CD4-positive, alpha-beta T cell treated with Interleukin-4 for 4 hours (primary cell): ENCODE measurements at regions not wholly inside any gene's neighbourhood (a gene's known extent, or its start where the extent isn't known, plus 50 kb on each side); places are given as distances from the start of the nearest gene placed in this dataset.
"Not testable (repeated sequence)": the region's sequence is repeated elsewhere in the genome, so short reads cannot be mapped to it uniquely, and the experiment has no call there.

ENCODE experiments used
- DNase-seq: peaks from one replicate; pipeline ENCODE4 v3.0.0-alpha.2; 2020

DNA sequence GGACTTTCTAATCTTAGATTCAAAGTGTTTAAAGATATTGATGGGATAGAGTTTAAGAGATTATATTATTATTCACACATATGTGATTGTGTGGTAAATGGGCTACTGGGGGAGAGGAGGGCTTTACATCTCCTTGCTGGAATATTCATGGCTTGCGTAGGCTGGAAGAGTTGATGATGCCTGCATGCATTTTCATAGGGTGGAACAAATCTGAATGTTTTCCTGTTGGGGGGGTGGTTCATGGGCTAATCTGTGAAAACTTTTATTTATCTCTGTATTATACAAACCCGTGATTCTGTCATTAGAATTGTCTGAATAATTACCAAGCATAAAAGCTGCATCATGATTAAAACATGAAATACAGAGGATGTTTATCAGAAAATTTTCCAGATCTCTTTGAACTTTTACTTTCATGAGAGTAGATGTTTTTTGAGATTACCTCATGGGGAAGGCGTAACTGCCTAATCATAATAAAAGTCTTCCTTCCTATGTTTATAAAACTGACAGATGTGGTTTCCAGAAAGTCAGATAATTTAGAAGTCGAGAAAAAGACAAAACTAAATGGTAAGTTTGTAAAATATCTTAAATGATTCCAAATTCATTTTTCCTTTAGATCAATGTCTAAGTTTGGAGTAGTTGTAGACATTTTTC lies 1185.4 kb upstream of the SEMA6A start:
- no peak for DNase-seq

- DNase-seq, result no peak
Measured at GRCh38 chr5:117752403-117752802, 1177.8 kb upstream of the SEMA6A start.

DNA sequence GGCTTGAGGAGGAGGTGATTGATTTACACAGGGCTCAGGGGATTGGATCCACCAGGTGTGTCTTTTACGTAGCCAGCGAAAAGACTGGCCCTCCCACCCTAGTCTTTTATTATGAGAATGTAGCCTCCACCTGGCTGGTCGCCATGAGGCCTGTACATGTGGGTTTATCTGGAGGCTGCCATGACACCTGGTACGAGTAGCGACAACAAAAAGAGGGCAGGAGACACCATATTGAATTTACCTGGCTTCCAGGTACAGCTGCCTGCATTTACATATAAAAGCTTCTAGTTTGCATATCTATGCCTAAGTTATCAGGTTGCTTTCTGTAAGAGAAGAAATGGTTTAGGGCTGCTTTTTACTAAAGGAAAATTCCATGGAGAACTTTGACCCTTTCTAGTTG lies 1173.7 kb upstream of the SEMA6A start:
- no peak for DNase-seq

DNA sequence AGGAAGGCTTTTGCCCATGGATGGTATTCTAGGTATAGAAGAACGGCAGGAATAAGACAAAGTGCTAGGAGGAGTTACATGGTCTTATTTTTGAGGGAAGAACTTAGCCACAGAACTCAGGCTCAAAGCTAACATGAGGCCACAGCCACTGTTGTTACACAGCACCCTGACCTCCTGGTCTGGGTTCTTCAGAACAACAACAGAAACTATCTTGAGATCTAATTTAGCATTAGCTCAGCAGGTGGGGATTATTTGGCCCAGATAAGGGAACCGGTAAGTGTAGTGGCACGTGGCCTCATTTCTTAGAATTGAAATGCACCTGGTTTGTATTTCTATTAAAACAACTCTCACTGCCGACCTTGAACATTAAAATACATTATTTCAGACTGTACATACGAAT lies 1168.7 kb upstream of the SEMA6A start:
- DNase-seq, result no peak

DNA sequence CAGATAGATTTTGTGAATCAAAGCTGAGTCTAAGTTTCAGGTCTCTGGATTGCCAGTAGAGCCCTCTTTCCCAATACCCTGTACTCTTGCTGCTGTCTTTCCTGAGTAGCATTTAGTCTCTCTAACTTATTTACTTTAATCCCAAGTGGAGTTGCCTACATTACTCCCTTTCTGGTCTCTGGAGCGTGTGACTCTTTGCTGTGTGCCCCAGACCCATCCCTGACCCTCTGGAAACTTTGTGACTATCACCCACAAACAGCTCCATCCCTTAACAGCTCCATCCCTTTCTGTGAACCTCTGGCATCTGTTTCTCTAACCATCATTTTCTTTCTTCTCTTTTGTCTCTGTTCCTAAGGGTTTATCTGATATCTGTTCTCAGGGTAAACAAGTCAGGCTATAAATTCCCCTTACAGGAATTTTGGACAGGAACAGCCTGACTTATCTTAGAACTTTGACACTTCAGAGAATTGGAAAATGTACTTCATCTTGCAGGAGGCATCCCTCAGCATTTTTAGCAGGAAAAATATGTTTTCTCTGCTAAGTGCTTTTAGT lies 1167.1 kb upstream of the SEMA6A start:
- no peak for DNase-seq

- DNase-seq, result no peak
Measured at GRCh38 chr5:117740268-117740667, 1165.6 kb upstream of the SEMA6A start.

DNA sequence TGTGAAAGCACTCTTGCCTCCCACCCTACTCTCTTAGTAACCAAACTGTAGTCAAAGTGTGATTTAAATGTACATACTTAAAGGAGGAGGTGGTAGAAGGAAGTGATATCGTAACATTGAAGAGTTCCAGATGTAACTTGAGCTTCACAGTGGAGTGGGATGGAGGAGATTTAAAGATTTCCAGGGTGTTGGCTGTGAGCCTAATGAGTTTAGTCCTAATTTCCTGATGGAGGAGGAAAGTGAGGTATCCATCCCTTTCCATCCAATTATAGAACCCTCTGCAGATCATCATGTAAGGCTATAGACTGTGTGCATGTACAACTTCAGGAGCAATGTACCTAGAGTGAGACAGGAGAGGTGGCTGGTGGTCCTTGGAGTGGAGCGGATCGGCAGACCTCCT lies 1163.9 kb upstream of the SEMA6A start:
- DNase-seq, result no peak

- no peak for DNase-seq
Measured at GRCh38 chr5:117736698-117737097, 1162.1 kb upstream of the SEMA6A start.

DNA sequence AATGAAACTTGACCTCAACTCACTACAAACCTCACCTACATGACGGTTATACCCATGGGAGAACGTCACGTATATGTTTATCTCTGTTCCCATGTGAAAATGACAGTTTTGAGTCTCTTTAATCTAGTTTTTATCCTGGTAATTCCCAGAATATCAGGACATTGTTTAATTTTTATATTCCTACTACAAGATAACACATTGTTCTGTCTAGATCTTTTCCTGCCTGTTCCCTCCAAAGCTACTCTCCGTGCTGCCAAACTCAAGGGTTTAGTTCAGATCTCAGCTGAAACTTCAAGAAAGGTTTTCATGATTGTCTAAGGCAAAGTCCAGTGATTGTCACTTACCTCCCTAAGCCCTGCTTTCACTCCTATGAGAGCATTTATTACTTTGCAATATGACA lies 1159.4 kb upstream of the SEMA6A start:
- DNase-seq, result no peak

GRCh38 chr5:117733051-117733450 lies 1158.4 kb upstream of the SEMA6A start:
- no peak for DNase-seq

- no peak for DNase-seq
Measured at GRCh38 chr5:117732264-117732663, 1157.6 kb upstream of the SEMA6A start.

- no peak for DNase-seq
Measured at GRCh38 chr5:117731446-117731845, 1156.8 kb upstream of the SEMA6A start.

GRCh38 chr5:117720784-117721183 lies 1146.2 kb upstream of the SEMA6A start:
- not testable (repeated sequence) for DNase-seq

GRCh38 chr5:117719413-117719812 lies 1144.8 kb upstream of the SEMA6A start:
- no peak for DNase-seq

DNA sequence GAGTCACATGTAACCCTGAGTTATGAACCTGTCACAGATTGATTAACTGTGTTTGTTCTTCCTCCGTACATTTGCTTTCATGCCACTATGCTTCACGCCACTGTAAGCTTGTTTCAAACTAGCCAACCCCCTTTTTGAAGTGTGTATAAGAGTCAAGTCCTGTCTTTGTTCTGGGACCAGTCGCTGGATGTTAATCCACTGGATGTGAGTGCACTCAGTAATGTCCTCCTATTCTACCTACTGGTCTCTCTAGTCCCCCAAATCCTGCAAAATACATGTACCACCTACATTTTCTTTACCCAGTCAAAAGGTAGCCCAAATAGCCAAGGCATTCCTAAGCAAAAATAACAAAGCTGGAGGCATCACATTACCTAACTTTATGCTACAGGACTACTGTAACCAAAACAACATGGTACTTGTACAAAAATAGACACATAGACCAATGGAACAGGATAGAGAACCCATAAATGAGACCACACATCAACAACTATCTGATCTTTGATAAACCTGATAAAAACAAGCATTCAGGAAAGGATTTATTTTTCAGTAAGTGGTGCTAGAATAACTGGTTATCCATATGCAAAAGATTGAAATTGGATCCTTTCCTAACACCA lies 1139.1 kb upstream of the SEMA6A start:
- no peak for DNase-seq

- no peak for DNase-seq
Measured at GRCh38 chr5:117701062-117701461, 1126.4 kb upstream of the SEMA6A start.

DNA sequence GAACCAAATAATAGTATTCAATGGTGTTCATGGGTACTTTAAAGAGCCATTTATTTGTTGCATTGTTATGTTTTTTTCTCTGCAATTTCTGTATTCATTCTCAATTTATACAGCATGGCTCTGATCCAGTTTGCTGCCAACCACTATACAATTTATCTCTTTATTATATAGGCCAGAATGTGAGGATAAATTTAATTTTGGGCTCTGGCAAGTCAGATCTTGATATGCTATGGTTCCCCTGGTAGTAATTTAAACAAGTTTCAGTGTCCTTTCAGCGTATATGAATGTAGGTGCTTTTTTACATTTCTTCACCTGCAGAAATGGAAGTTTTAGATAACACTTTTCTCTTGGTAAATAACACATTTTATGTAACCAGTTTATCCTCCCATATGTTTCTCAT lies 1118.0 kb upstream of the SEMA6A start:
- no peak for DNase-seq

- DNase-seq, result no peak
Measured at GRCh38 chr5:117691081-117691870, 1116.7 kb upstream of the SEMA6A start.

DNA sequence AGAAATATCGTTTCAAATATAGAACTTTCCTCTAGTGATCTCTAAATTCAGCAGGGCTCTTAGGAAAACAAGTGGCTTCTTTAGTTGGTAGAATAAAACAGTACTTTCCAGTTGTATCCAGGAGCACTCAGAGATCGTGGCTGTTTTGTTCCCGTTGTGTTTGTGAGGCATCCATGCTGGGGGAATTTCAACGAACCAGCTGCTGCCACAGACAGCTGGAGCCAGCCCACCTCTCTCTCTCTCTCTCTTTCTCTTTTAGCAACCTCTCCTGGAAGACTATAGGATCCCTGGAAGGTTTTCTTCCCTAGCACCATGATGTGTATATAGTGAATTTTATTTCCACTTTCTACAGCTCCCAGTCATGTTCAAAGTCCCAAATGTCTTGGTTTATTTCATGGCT lies 1116.0 kb upstream of the SEMA6A start:
- no peak for DNase-seq

DNA sequence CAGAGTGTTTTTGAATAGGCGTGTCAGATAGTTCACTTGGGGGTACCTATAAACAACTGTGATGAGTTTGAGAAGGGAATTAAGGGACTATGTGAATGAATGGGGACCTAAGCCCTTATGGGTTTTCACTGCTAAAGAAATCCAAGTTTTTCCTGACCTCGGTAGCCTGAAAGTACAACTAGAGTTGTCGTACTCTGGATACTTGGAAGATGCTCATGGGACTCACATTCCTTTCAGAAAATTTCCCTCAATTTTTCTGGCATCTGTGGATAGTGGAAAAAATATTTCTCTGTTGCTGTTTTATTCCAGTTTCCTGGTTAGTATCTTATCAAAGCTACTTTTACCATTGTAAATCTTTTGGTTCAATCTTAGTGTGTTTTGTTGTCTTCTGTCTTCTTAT lies 1112.3 kb upstream of the SEMA6A start:
- DNase-seq, result no peak

- no peak for DNase-seq
Measured at GRCh38 chr5:117682416-117682815, 1107.8 kb upstream of the SEMA6A start.

DNA sequence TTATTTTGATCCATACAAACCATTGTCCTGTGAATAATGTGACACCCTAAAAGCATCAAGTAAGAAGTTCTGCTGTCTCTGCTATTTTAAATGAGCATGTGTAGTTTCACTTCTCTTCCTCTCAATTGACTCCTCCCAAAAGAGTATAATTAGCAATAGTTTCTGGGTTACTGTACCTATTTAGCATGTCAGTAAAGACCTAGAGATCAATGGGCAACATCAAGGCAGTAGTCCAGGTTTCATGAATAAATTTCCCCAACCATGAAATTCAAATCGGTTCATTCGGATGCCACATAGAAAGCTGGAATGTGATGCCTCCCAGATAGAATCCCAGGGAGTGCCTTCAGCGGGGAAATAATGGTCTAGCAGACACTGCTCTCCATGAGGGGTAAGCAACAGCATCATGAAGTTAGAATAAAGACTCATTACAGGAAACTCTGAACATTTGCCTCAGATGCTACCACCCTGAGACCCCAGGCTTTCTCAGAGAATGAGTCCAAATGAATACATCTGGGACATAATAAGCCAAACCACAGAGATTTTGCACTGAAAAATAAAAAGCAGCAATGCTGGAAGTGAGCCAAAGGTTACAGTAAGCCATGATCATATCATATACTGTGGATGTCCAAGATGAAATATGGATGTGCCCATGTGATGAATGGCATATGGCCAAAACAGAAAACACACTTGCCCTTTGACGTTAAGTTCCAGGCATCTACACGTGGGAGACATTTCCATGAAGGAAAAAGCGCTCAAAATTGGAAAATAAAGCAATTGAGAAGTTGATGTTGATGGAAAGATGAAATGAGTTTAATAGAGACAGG lies 1107.0 kb upstream of the SEMA6A start:
- no peak for DNase-seq

- DNase-seq, result no peak
Measured at GRCh38 chr5:117680426-117680825, 1105.8 kb upstream of the SEMA6A start.
